HAP-1 (cell line): ENCODE measurements at regions not wholly inside any gene's neighbourhood (a gene's known extent, or its start where the extent isn't known, plus 50 kb on each side); places are given as distances from the start of the nearest gene placed in this dataset.
"Not testable (repeated sequence)": the region's sequence is repeated elsewhere in the genome, so short reads cannot be mapped to it uniquely, and the experiment has no call there.

Experiments
- DNase-seq, 2 experiments: peaks; one replicate each; pipeline ENCODE4 v3.0.0-alpha.2; 2016 to 2020; ENCODE audit warnings: low spot score in 2 of 2
- H3K27me3 ChIP-seq: fragments of 250-450 bp; sonication (Bioruptor Pico); 2 replicates; pipeline ENCODE4 v1.5.1; 2020; ENCODE audit warnings: low read depth, mild to moderate bottlenecking, moderate library complexity
- H3K36me3 ChIP-seq: fragments of 250-450 bp; sonication (Bioruptor Pico); replicated peaks from 2 replicates; pipeline ENCODE4 v1.5.1; 2020; ENCODE audit warnings: mild to moderate bottlenecking
- H3K4me1 ChIP-seq: fragments of 250-450 bp; sonication (Bioruptor Pico); 2 replicates; pipeline ENCODE4 v1.5.1; 2020; ENCODE audit warnings: mild to moderate bottlenecking
- H3K4me3 ChIP-seq: fragments of 250-450 bp; sonication (Bioruptor Pico); 2 replicates; pipeline ENCODE4 v1.5.1; 2020; ENCODE audit warnings: mild to moderate bottlenecking, moderate library complexity
- H3K9me3 ChIP-seq: fragments of 250-450 bp; sonication (Bioruptor Pico); 2 replicates; pipeline ENCODE4 v1.5.1; 2020; ENCODE audit warnings: mild to moderate bottlenecking, moderate library complexity
- in situ Hi-C: fragments of 300-500 bp; cut with MboI; formaldehyde crosslinking; loops from 3 replicates; pipeline ENCODE4 v1.14.3; 2020; ENCODE audit warnings: low sequenced_read_pairs, inconsistent platforms, mixed read lengths

DNA sequence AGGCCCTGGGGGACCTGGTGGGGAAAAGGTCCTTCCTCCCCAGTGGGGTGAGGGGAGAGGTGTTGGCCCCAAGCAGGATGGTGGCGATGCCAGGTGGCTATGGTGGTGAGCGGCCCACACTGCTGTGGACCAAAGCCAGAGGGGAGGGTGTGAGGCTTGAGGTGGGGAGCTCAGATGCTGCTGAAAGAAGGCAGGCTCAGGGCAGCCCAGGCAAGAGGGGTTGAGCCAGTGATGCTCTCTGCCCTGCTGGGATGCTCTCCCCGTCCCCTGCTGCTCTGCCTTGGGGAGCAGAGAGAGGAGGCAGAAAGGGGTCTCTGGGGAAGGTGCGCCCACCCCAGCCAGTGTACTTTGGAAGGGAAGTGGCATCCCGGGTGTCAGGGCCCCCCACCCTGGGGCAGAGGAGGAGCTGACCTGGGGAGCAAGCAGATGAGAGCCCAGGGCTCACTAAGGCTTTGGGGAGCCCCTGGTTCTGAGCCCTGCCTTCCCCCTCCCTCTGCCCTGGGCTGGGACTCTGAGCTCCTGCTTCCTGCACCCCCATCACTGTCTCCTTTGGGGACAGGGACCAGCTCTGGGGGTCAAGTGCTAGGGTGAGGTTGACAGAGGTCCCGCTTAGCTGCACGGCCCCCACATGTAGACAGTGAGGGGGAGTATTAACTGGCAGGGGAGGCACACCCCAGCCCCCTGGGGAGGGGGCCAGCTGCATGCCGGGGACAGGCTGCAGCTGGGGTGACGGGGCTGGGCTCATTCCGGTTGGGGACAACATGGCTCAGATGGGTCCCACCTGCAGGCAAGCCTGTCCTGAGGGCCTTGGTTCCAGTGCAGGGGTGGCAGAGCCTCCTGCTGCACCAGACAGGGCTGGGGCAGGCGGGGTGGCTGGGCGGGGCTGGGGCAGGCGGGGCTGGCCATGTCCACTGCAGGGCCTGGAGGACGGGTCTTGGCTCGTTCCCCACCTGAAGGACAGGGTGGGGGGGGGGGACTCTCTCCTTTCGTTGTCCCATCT, 124.4 kb downstream of the KIF26A start:
- Histone ChIP-seq H3K27me3 (peaks cover 7% of the 10 kb centered on the region; the same call in 1 of the 2 replicates), H3K36me3 (no peaks in the 10 kb centered on the region), H3K9me3 (no peaks in the 10 kb centered on the region), H3K4me3 (no peak overlapping the region), H3K4me1 (no peaks in the 10 kb centered on the region)
- DNase-seq, result no peak
- in situ Hi-C loops, result no loop called here

DNA sequence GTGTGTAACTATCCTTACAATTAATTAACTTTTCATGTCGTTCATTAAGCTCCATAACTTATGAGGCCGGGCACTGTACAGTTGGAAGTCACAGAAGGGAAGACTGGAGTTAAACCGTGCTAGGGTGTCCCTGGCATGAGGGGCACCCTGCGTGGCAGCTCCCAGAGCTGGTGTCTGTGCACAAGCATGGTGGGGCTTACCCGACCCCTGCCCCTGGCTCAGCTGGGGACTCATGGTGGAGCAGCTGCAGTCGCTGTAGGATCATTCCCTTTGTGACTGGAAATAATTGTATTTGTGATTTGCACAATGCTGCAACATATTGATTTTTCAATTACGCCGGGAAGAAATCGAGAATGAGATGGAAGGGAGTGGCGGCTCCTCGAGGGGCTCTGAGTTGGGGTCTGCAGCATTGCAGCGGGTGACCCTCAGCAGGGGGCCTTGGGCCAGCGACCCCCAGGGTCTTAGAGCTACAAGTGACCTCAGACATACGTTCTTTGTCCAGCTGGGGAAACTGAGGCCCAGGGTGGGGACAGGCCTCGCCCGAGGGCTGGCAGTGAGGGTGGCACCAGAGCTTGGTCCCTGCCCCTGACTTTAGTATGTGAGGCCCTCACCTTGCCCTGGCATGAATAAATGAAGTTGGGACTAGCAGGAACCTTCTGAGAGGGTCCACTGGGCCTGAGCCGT, 125.4 kb downstream of the KIF26A start:
- H3K4me3 ChIP-seq, result no peak overlapping the region
- no peaks in the 10 kb centered on the region for H3K36me3 ChIP-seq
- H3K4me1 ChIP-seq, result no peaks in the 10 kb centered on the region
- DNase-seq, result no peak
- H3K9me3 ChIP-seq, result no peaks in the 10 kb centered on the region
- peaks cover 7% of the 10 kb centered on the region; the same call in 1 of the 2 replicates for H3K27me3 ChIP-seq
- in situ Hi-C loops, result no loop called here

DNA sequence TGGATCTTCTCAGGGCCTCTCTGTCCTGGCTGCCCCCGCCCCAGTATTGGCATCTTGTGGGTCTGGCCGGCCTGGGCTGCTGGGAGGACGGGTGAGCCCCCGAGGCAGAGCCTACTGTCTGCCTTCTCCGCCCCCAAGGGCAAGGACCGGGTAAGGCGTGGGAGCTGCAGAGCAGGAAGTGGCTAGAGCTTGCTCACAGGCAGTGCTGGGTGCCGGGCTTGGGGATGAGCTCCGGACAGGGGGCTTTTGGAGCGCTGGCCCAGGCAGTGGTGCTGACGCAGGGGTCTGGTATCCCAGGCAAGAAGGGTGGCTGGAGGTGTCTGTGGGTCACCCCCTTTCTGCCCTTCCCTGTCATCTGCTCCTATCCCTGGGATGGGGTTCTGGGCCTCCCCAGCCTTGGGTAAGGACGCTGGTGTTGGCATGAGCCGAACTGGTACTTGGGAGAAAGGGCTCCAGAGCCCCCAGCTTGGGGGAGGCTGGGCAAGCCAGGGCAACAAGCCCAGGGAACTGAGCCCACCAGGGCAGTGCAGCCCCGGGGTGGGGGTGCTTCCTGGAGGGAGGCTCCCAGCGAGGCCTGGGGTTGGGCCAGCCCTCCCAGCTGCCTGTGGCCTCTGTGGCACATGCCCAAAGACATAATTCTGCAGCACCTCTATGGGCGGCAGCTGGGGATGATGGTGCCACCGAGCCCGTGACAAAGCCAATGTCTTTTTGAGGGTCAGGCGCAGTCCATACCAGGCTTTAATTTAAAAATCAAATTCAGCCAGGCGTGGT, 126.3 kb downstream of the KIF26A start:
- Histone ChIP-seq H3K27me3 (peaks cover 7% of the 10 kb centered on the region; the same call in 1 of the 2 replicates), H3K36me3 (no peaks in the 10 kb centered on the region), H3K4me1 (no peaks in the 10 kb centered on the region), H3K9me3 (no peaks in the 10 kb centered on the region), H3K4me3 (no peak overlapping the region)
- no peak for DNase-seq
- in situ Hi-C loops, result no loop called here

DNA sequence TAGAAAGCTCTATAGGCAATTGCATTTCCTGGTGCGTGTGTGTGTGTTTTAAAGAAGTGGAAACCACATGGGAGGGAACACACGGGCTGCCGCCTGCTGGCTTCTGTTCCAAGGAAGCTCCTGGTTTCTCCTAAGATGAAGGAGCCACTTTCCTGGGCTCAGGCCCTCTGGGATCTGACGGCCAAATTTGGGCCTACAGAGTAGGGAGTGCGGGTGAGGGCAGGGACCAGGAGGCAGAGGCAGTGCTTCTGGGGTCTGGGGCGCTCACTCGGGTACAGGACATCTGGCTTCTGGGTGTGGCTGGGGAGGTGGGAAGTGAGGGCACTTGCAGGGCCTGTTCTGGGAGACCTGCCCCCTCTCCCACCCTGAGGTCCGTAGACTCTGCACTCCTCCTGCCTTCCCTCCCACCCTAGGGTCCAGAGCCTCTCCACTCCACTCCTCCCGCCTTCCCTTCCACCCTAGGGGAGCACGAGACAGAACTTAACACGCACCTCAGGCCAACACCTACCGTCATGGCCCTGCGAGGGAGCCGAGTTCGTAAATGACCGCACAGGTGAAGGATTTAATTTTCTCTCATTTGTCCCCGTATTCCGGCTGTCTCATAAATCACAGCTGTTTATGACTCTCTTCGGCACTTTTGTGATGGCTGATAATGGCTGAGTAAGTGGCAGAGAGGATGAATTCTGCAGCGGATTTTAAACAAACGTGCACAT, 127.7 kb downstream of the KIF26A start:
- no peaks in the 10 kb centered on the region for H3K4me1 ChIP-seq
- H3K36me3 ChIP-seq, result no peaks in the 10 kb centered on the region
- DNase-seq, result no peak
- no peaks in the 10 kb centered on the region for H3K9me3 ChIP-seq
- no peak overlapping the region for H3K4me3 ChIP-seq
- H3K27me3 ChIP-seq, result peaks cover 4% of the 10 kb centered on the region; the same call in 1 of the 2 replicates
- in situ Hi-C loops, result no loop called here

DNA sequence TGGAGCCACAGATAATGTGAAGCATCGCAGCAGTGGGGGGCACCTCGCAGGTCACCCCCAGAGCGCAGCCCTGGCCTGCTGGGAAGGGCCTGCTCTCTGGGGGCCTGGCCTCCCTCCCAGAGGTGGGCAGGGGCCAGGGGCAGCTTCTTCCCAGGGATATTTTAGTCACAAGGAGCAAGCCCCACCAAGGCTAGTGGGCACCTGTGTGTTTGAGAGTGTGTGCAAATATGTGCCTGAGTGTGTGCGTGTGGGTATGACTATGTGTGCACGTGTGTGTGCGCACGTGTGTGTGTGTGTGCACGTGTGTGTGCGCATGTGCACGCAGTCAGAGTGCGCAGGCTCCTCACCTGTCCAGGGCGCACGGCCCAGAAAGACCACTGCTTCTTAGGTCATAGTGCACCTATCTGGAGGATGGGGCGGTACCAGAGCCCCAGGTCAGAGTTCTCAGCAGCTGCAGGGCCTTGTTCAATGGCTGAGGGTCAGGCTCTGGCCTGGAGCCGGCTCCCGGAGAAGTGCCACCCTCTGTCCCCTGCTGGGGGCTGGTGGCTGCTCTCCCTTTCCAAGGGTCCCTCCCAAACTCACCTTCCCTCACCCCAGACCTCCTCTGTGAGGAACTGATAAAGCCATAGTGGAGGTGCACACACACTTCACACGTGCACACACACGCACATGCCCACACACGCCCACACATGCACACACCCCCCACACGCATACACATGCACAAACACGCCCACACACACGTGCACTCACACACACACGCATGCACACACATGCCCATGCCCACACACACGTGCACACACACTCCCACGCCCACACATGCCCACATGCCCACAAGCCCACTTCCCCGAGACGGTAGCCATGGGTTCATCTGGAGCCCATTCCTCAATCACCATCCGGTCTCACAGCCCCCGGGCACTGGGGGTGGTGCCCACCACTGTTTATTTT, 128.5 kb downstream of the KIF26A start:
- no peak for DNase-seq
- H3K9me3 ChIP-seq, result no peaks in the 10 kb centered on the region
- H3K4me3 ChIP-seq, result no peak overlapping the region
- in situ Hi-C loops, result no loop called here
- no peaks in the 10 kb centered on the region for H3K4me1 ChIP-seq
- H3K36me3 ChIP-seq, result no peaks in the 10 kb centered on the region
- H3K27me3 ChIP-seq, result no peaks in the 10 kb centered on the region

DNA sequence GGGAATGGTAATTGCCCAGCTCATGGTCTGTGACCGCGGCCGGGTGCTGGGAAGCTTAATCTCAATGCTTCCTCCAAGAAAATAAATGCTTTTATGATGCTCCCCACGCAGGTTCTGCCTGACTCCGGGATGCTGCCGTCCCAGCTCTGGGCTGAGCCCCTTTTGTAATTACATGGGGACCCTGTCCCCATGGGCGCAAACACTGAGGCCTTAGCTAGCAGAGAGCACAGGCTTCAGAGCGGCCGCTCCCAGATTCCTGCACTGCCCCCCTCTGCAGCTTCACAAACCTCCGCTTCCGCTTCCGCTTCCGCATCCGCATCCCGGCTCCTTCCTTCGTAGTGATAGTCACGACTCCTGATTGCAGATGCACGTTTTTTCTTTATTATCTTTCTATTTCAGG, 129.5 kb downstream of the KIF26A start:
- no peak for DNase-seq
- Histone ChIP-seq H3K4me3 (no peak overlapping the region), H3K27me3 (no peaks in the 10 kb centered on the region), H3K4me1 (no peaks in the 10 kb centered on the region), H3K36me3 (no peaks in the 10 kb centered on the region), H3K9me3 (no peaks in the 10 kb centered on the region)
- in situ Hi-C loops, result no loop called here

DNA sequence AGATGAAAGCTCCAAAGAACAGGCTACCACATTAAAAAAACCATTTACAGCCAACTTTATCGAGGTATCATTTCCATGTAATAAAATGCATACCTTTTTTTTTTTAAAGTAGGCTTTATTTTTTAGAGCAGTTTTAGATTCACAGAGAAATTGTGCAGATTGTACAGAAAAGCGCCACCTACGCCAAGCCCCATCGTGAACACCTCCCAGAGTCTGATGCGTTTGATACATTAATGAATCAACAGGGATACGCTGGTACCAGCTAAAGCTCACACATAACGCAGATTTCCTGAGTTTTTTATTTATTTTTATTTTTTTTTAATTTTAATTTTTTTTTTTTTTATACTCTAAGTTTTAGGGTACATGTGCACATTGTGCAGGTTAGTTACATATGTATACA, 129.9 kb downstream of the KIF26A start:
- H3K9me3 ChIP-seq, result no peaks in the 10 kb centered on the region
- no peaks in the 10 kb centered on the region for H3K36me3 ChIP-seq
- in situ Hi-C loops, result no loop called here
- no peaks in the 10 kb centered on the region for H3K4me1 ChIP-seq
- no peaks in the 10 kb centered on the region for H3K27me3 ChIP-seq
- DNase-seq, result no peak
- no peak overlapping the region for H3K4me3 ChIP-seq

DNA sequence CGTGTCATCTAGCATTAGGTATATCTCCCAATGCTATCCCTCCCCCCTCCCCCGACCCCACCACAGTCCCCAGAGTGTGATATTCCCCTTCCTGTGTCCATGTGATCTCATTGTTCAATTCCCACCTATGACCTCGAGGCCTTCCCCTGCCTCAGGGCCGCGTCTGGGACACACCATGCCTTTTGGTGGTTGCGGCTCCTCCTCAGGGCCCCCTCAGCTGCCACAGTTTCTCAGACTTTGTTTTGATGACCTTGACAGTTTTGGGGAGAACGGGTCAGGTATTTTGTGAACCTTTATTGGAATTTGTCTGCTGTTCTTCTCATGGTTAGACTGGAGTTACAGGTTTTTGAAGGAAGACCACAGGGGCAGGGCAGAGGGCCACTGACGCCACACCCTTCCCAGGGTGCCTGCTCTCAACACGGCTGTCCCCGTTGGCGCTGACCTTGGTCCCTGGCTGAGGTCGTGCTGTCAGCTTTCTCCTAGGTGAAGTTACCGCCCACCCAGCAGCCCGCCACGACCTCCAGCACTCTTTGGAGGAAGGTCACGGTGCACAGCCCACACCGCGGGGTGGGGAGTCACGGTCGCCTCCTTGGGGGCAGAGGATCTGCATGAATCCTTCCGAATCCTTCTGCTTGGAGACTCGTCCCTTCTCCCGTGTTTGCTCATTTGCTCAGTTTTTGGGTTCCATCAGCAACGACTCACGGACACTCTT, 130.5 kb downstream of the KIF26A start:
- in situ Hi-C loops, result no loop called here
- Histone ChIP-seq H3K27me3 (no peaks in the 10 kb centered on the region), H3K4me1 (no peaks in the 10 kb centered on the region), H3K9me3 (no peaks in the 10 kb centered on the region), H3K4me3 (no peak overlapping the region), H3K36me3 (no peaks in the 10 kb centered on the region)
- DNase-seq, result no peak

DNA sequence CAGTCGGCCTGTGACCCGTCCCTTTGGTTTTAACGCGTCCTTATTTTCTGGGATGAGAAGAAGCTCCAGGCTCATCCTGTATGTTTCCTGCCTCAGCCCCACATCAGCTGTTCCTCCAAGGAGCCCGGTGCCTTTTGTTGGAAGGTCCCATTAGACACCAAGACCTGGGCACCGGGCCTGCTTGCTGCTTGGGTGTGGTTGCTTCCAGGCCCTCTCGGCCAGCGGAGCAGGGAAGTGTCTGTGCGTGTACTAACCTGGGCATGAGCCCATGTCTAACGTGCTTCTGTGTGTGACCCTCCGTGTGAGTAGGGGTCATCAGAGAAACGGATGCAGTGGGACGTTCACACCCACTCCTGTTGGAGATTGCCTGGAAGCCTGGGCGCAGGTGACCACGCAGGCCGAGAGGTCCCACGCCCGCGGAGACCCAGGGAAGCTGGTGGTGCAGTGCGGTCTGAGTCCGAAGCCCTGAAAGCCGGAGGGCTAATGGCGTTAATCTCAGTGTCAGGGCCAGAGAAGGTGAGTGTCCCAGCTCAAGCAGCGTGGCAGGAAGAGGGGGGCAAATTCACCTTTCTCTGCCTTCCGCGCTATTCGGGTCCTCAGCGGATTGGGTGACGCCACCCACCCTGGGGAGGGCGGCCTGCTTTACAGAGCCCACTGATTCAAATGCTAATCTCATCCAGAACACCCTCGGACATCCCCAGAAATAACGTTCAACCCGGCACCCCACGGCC, 131.3 kb downstream of the KIF26A start:
- H3K36me3 ChIP-seq, in situ Hi-C loops, H3K4me3 ChIP-seq, H3K9me3 ChIP-seq, DNase-seq, H3K4me1 ChIP-seq, H3K27me3 ChIP-seq: not testable (repeated sequence)

DNA sequence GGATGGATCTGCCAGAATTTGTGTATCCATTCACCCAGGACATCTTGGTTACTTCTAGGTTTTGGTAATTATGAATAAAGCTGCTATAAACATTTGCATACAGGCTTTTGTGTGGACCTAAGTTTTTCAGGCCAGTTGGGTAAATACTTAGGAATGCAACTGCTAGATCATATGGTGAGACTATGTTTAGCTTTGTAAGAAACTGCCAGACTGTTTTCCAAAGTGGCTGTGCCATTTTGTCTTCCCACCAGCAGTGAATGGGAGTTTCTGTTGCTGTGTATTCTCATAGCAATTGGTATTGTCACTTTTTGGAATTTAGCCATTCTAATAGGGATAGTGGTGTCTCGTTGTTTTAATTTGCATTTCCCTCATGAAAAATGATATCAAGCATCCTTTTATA, 133.0 kb downstream of the KIF26A start:
- no peaks in the 10 kb centered on the region for H3K9me3 ChIP-seq
- no peaks in the 10 kb centered on the region for H3K27me3 ChIP-seq
- H3K36me3 ChIP-seq, result no peaks in the 10 kb centered on the region
- no peaks in the 10 kb centered on the region for H3K4me1 ChIP-seq
- H3K4me3 ChIP-seq, result no peak overlapping the region
- no peak for DNase-seq
- in situ Hi-C loops, result no loop called here

DNA sequence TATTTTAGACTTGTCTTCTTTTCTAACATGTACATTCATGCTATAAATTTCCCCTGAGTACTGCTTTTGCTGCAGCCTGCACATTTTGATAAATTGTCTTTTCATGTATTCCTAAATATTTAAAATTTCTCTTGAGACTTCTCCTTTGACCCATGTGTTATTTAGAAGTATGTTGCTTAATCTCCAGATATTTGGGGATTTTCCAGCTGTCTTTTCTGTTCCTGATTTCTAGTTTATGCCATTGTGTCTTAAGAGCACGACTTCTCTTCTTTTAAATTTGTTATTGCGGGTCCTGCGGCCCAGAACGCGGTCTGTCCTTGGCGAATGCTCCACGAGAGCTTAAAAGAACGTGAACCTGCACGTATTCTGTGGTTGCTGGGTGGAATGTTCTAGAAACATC, 136.4 kb downstream of the KIF26A start:
- in situ Hi-C loops, result no loop called here
- H3K27me3 ChIP-seq, result no peaks in the 10 kb centered on the region
- DNase-seq, result no peak

More for the DNA sequence above, 136.4 kb downstream of the KIF26A start:
- Histone ChIP-seq H3K9me3 (no peaks in the 10 kb centered on the region), H3K4me3 (no peak overlapping the region), H3K36me3 (no peaks in the 10 kb centered on the region), H3K4me1 (no peaks in the 10 kb centered on the region)
